Stimulated activated naive CD8-positive, alpha-beta T cell treated with anti-CD3 and anti-CD28 coated beads, Interleukin-15, amount 100 ng/mL, for 72 hours (primary cell): ENCODE measurements at regions not wholly inside any gene's neighbourhood (a gene's known extent, or its start where the extent isn't known, plus 50 kb on each side); places are given as distances from the start of the nearest gene placed in this dataset.
A peak's percentile ranks its signal among the peaks of the same experiment; 100 is the strongest.
"Not testable (repeated sequence)": the region's sequence is repeated elsewhere in the genome, so short reads cannot be mapped to it uniquely, and the experiment has no call there.

Experiments
- ATAC-seq: fragments of 150-1000 bp; cut with Tn5 transposase; 2 replicates; pipeline ENCODE4 v1.10.0; 2021; ENCODE audit warnings: mild to moderate bottlenecking, moderate library complexity
- DNase-seq, 2 donors: peaks; one replicate each; pipeline ENCODE4 v3.0.0; 2021 to 2022
- H3K27ac Mint-ChIP-seq, 2 donors: one replicate each; pipeline ENCODE4 v1.8.0; 2022; ENCODE audit warnings: mild to moderate bottlenecking in 2 of 2, mixed read lengths in 2 of 2, moderate library complexity in 2 of 2
- H3K27me3 Mint-ChIP-seq: one replicate; pipeline ENCODE4 v1.8.0; 2022; ENCODE audit warnings: mixed read lengths
- H3K4me1 Mint-ChIP-seq: one replicate; pipeline ENCODE4 v1.8.0; 2022; ENCODE audit warnings: mild to moderate bottlenecking, mixed read lengths
- H3K4me3 Mint-ChIP-seq, 2 donors: one replicate each; pipeline ENCODE4 v1.8.0; 2022; ENCODE audit warnings: mild to moderate bottlenecking in 2 of 2, mixed read lengths in 2 of 2, moderate library complexity in 1 of 2
- H3K9me3 Mint-ChIP-seq, 2 donors: one replicate each; pipeline ENCODE4 v1.8.0; 2022; ENCODE audit warnings: mixed read lengths in 2 of 2

- ATAC-seq, H3K4me1 Mint-ChIP-seq, H3K9me3 Mint-ChIP-seq, H3K27ac Mint-ChIP-seq, H3K4me3 Mint-ChIP-seq, DNase-seq, H3K27me3 Mint-ChIP-seq: not testable (repeated sequence)
Observed at GRCh38 chr2:111496860-111497259, 376.1 kb downstream of the BCL2L11 start.

DNA sequence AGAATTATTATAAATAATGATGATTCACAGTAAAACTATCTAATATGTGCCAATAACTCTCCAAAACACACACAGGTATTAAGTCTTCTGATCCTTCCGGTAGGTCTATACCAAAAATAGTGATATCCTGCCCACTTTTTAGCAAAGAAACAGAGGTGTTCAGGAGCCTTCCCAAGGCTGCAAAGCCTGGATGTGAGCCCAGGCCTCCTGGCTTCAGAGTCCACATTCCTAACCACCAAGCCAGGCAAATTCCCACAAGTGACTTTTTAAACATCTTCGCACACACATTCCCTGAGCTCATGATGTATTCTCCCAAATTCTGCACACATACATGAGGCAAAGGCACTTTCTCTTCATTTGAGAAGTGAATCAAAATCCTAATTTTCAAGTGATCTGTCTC, 376.6 kb downstream of the BCL2L11 start:
- not testable (repeated sequence) for H3K4me1 Mint-ChIP-seq, H3K27me3 Mint-ChIP-seq, H3K27ac Mint-ChIP-seq, DNase-seq, H3K4me3 Mint-ChIP-seq, H3K9me3 Mint-ChIP-seq, ATAC-seq

- not testable (repeated sequence) for H3K4me3 Mint-ChIP-seq, H3K27me3 Mint-ChIP-seq, H3K27ac Mint-ChIP-seq, H3K4me1 Mint-ChIP-seq, H3K9me3 Mint-ChIP-seq, DNase-seq
- peak; percentile 39 for ATAC-seq
Observed at GRCh38 chr2:111500536-111501062, 379.9 kb downstream of the BCL2L11 start.

DNA sequence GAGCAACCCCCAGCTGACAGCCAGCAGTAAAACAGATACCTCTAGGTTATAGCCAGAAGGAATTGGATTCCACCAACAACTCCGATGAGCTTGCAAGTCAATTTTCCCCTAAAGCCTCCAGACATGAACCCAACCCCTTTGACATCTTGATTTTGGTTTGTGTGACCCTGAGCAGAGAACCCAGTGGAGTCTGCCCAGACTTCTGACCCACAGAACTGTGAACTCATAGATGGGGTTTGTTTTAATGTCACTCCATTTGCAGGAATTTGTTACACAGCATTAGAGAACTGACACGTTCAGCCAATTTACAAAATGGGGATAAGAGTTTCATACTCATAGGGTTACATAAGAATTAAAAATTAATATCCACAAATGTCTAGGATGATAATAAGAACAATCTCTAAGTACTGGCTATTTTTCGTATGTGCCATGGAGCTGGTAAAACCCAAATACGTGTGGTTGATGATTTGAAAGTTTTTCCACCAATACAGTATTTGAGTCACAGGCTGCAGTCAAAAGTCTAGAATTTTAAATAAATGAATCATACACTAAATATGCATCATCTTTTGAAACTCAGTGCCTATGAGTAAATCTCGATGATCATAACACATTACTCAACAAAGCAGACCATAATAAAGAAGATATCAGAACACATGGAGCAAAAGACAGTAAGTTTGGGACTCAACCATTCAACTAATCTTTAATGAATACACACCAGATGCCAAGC, 380.0 kb downstream of the ANAPC1 start:
- not testable (repeated sequence) for H3K27ac Mint-ChIP-seq, H3K9me3 Mint-ChIP-seq, DNase-seq
- peak; percentile 79 for ATAC-seq
- Mint-ChIP-seq H3K4me1 (peaks cover 24% of the 10 kb centered on the region), H3K4me3 (peak overlapping the region; percentile 33 to 60), H3K27me3 (peaks cover 24% of the 10 kb centered on the region)

DNA sequence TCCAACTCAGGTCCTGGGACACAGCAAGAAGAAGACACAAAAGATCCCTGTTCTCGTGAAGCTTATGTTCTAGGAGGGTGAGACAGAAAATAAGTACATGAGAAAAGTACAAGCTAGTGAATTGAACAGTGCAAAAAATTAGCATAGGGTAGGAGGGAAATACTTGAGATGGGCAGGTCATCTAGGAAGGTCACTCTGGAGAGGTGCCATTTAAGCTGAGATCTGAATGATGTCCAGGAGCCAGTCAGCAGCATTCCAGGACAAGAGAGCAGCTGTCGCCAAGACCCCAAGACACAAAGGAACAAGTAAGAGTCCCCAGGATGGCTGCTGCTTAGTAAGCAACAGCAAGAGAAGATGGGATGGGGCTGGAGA, 379.4 kb downstream of the ANAPC1 start:
- DNase-seq, H3K9me3 Mint-ChIP-seq, H3K27ac Mint-ChIP-seq, ATAC-seq: not testable (repeated sequence)
- Mint-ChIP-seq H3K4me1 (peaks cover 24% of the 10 kb centered on the region), H3K4me3 (peak overlapping the region; percentile 33 to 60), H3K27me3 (peaks cover 24% of the 10 kb centered on the region)

- not testable (repeated sequence) for H3K27ac Mint-ChIP-seq, H3K4me3 Mint-ChIP-seq, ATAC-seq, H3K9me3 Mint-ChIP-seq, DNase-seq
- peaks cover 24% of the 10 kb centered on the region for H3K4me1 Mint-ChIP-seq
- peaks cover 24% of the 10 kb centered on the region for H3K27me3 Mint-ChIP-seq
Observed at GRCh38 chr2:111505267-111505666, 378.7 kb downstream of the ANAPC1 start.

- H3K9me3 Mint-ChIP-seq, H3K27ac Mint-ChIP-seq: not testable (repeated sequence)
- peak; percentile 93 for ATAC-seq
Observed at GRCh38 chr2:111506936-111507335, 377.1 kb downstream of the ANAPC1 start.

GRCh38 chr2:111509225-111509869, 374.6 kb downstream of the ANAPC1 start:
- DNase-seq, ATAC-seq, H3K27ac Mint-ChIP-seq, H3K9me3 Mint-ChIP-seq, H3K4me3 Mint-ChIP-seq: not testable (repeated sequence)
- H3K27me3 Mint-ChIP-seq: peaks cover 33% of the 10 kb centered on the region
- H3K4me1 Mint-ChIP-seq: peaks cover 21% of the 10 kb centered on the region

More at GRCh38 chr2:111506936-111507335, 377.1 kb downstream of the ANAPC1 start:
- peak in 1 of 2 donors; percentile 44 for DNase-seq
- Mint-ChIP-seq H3K4me1 (peaks cover 24% of the 10 kb centered on the region), H3K27me3 (peaks cover 24% of the 10 kb centered on the region), H3K4me3 (peak overlapping the region; percentile 29 to 51)

DNA sequence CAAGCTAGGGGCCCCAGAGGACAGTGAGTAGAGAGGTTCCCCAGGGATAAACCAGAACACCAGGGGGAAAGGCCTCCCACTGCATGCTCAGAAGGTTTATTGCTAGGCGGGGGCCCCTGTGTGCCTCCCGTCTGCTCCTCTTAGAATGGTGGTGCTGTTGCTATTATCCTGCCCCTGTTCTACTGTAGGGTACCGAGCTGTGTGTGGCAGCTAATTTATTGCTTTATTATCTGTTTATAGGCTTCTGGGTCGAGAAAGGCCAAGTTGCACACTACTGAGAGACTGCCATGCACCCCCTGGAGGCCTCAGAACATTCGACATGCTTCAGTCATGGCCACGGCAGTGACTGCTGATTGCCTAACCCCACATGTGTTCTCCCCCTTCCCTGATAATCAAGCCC, 373.6 kb downstream of the ANAPC1 start:
- Mint-ChIP-seq H3K4me1 (peaks cover 18% of the 10 kb centered on the region), H3K27me3 (peaks cover 28% of the 10 kb centered on the region)
- H3K9me3 Mint-ChIP-seq, H3K27ac Mint-ChIP-seq, ATAC-seq, DNase-seq, H3K4me3 Mint-ChIP-seq: not testable (repeated sequence)

- H3K4me3 Mint-ChIP-seq, H3K9me3 Mint-ChIP-seq, ATAC-seq, DNase-seq, H3K27ac Mint-ChIP-seq: not testable (repeated sequence)
- Mint-ChIP-seq H3K27me3 (peaks cover 22% of the 10 kb centered on the region), H3K4me1 (peaks cover 18% of the 10 kb centered on the region)
Observed at GRCh38 chr2:111511062-111511461, 372.9 kb downstream of the ANAPC1 start.

GRCh38 chr2:111512378-111512777, 371.6 kb downstream of the ANAPC1 start:
- H3K4me3 Mint-ChIP-seq, H3K9me3 Mint-ChIP-seq, DNase-seq, ATAC-seq, H3K27ac Mint-ChIP-seq: not testable (repeated sequence)
- peaks cover 22% of the 10 kb centered on the region for H3K27me3 Mint-ChIP-seq
- peaks cover 12% of the 10 kb centered on the region for H3K4me1 Mint-ChIP-seq

GRCh38 chr2:111514138-111514537, 369.9 kb downstream of the ANAPC1 start:
- H3K4me3 Mint-ChIP-seq, H3K4me1 Mint-ChIP-seq, H3K27ac Mint-ChIP-seq, DNase-seq, H3K9me3 Mint-ChIP-seq: not testable (repeated sequence)
- peaks cover 21% of the 10 kb centered on the region for H3K27me3 Mint-ChIP-seq
- peak; percentile 74 for ATAC-seq

GRCh38 chr2:111517050-111517720, 366.8 kb downstream of the ANAPC1 start:
- not testable (repeated sequence) for ATAC-seq, H3K4me3 Mint-ChIP-seq, H3K27ac Mint-ChIP-seq, H3K9me3 Mint-ChIP-seq, H3K4me1 Mint-ChIP-seq, DNase-seq
- H3K27me3 Mint-ChIP-seq: peaks cover 51% of the 10 kb centered on the region

GRCh38 chr2:111517721-111518053, 366.3 kb downstream of the ANAPC1 start:
- H3K4me1 Mint-ChIP-seq, ATAC-seq, H3K4me3 Mint-ChIP-seq, H3K27ac Mint-ChIP-seq, DNase-seq, H3K9me3 Mint-ChIP-seq: not testable (repeated sequence)
- peaks cover 55% of the 10 kb centered on the region for H3K27me3 Mint-ChIP-seq

GRCh38 chr2:111519071-111519470, 364.9 kb downstream of the ANAPC1 start:
- H3K4me1 Mint-ChIP-seq: no peaks in the 10 kb centered on the region
- H3K27me3 Mint-ChIP-seq: peaks cover 60% of the 10 kb centered on the region
- H3K9me3 Mint-ChIP-seq: no peaks in the 10 kb centered on the region
- DNase-seq: no peak
- H3K4me3 Mint-ChIP-seq: no peak overlapping the region
- peak overlapping the region in 1 of 2 donors; percentile 87 for H3K27ac Mint-ChIP-seq
- no peak for ATAC-seq
